ENCODE measurements at regions not wholly inside any gene's neighbourhood (a gene's known extent, or its start where the extent isn't known, plus 50 kb on each side); places are given as distances from the start of the nearest gene placed in this dataset.

- no peak overlapping the region for H3K4me3 ChIP-seq (ENCODE audit: low read depth, low read length)
- no peak for DNase-seq (ENCODE audit: low read depth)
- TF ChIP-seq CTCF (conservative IDR thresholded peaks at IDR 0.05; ENCODE audit: low read depth, low read length): no peak
Observed at GRCh38 chr17:68179236-68179925, 68.5 kb upstream of the AMZ2 start.

- H3K4me3 ChIP-seq (ENCODE audit: low read depth, low read length): no peak overlapping the region
- no peak for DNase-seq (ENCODE audit: low read depth)
- TF ChIP-seq CTCF (conservative IDR thresholded peaks at IDR 0.05; ENCODE audit: low read depth, low read length): no peak
Observed at GRCh38 chr17:68179926-68180285, 67.9 kb upstream of the AMZ2 start.

GRCh38 chr17:68182011-68182306 is 65.9 kb upstream of the AMZ2 start:
- no peak overlapping the region for H3K4me3 ChIP-seq (ENCODE audit: low read depth, low read length)
- TF ChIP-seq CTCF (conservative IDR thresholded peaks at IDR 0.05; ENCODE audit: low read depth, low read length): no peak
- no peak for DNase-seq (ENCODE audit: low read depth)

- H3K4me3 ChIP-seq (ENCODE audit: low read depth, low read length): no peak overlapping the region
- DNase-seq (ENCODE audit: low read depth): no peak
- TF ChIP-seq CTCF (conservative IDR thresholded peaks at IDR 0.05; ENCODE audit: low read depth, low read length): no peak
Observed at GRCh38 chr17:68182940-68183551, 64.8 kb upstream of the AMZ2 start.

- no peak overlapping the region for H3K4me3 ChIP-seq (ENCODE audit: low read depth, low read length)
- TF ChIP-seq CTCF (conservative IDR thresholded peaks at IDR 0.05; ENCODE audit: low read depth, low read length): no peak
- no peak for DNase-seq (ENCODE audit: low read depth)
Observed at GRCh38 chr17:68184141-68184571, 63.7 kb upstream of the AMZ2 start.

GRCh38 chr17:68184816-68185436 is 62.9 kb upstream of the AMZ2 start:
- TF ChIP-seq CTCF (conservative IDR thresholded peaks at IDR 0.05; ENCODE audit: low read depth, low read length): no peak
- DNase-seq (ENCODE audit: low read depth): no peak

GRCh38 chr17:68185820-68186219 is 62.0 kb upstream of the AMZ2 start:
- DNase-seq (ENCODE audit: low read depth): no peak
- TF ChIP-seq CTCF (conservative IDR thresholded peaks at IDR 0.05; ENCODE audit: low read depth, low read length): no peak

More at GRCh38 chr17:68184816-68185436, 62.9 kb upstream of the AMZ2 start:
- H3K4me3 ChIP-seq (ENCODE audit: low read depth, low read length): no peak overlapping the region

More at GRCh38 chr17:68185820-68186219, 62.0 kb upstream of the AMZ2 start:
- H3K4me3 ChIP-seq (ENCODE audit: low read depth, low read length): no peak overlapping the region

All from epithelial cell of proximal tubule (primary cell).